K562 (cell line): ENCODE measurements at regions not wholly inside any gene's neighbourhood (a gene's known extent, or its start where the extent isn't known, plus 50 kb on each side); places are given as distances from the start of the nearest gene placed in this dataset.

Experiments
- ATAC-seq: fragments of 200-7000 bp; cut with Tn5 transposase; 3 replicates; pipeline ENCODE4 v1.9.1; 2020; ENCODE audit warnings: moderate library complexity
- BruUV-seq: library from RNA; stranded (reverse); fragments of 400-500 nt; replicated peaks from 2 replicates; lab custom pipeline; 2021; lab: Mats Ljungman, UMichigan
- CTCF ChIA-PET: fragments of 300-600 bp; formaldehyde crosslinking; extraction: SDS; loops from one replicate; lab custom pipeline; 2021; ENCODE audit warnings: low intra/inter-chr PET ratio; lab: Yijun Ruan, JAX
- POLR2A ChIA-PET: fragments of 300-600, 350-650 bp; sonication (Branson Sonifier 250); formaldehyde crosslinking; extraction: SDS; loops from one replicate; lab custom pipeline; 2021; ENCODE audit warnings: antibody characterized with exemption, inconsistent platforms; lab: Yijun Ruan, JAX
- DNase-seq, 4 experiments: peaks; one replicate each; pipeline versions ENCODE4 v3.0.0 to v3.0.0-alpha.2; 2011 to 2018; ENCODE audit warnings: low spot score in 3 of 4, mixed read lengths in 3 of 4; ENCODE audit errors: extremely low read depth in 1 of 4
- FAIRE-seq: peaks from 2 replicates; lab custom pipeline; 2011; peaks lifted over from hg19 to GRCh38; lab: Jason Lieb, UNC
- H2AFZ ChIP-seq: 2 replicates; pipeline ENCODE4 v1.6.0; 2011; ENCODE audit warnings: low read depth, low read length, control low read depth, inconsistent platforms
- H3K27ac ChIP-seq: fragments of 200-600 bp; 3 replicates; pipeline ENCODE4 v1.8.0; 2011; ENCODE audit warnings: low read depth, mild to moderate bottlenecking, control low read depth, inconsistent platforms, low read length, moderate library complexity, mixed read lengths; ENCODE audit errors: extremely low read depth
- H3K27me3 ChIP-seq, 2 experiments: fragments of 300-600 bp in 1 of 2; 2 replicates in 1 of 2; 3 replicates in 1 of 2; pipeline versions ENCODE4 v1.6.0 to v1.8.0; 2011; ENCODE audit warnings: inconsistent platforms in 2 of 2, low read length in 2 of 2, mild to moderate bottlenecking in 1 of 2, mixed read lengths in 1 of 2, moderate library complexity in 1 of 2; ENCODE audit not compliant: control insufficient read depth in 2 of 2, insufficient read depth in 2 of 2
- H3K36me3 ChIP-seq: fragments of 300-600 bp; 3 replicates; pipeline ENCODE4 v1.8.0; 2011; ENCODE audit warnings: mild to moderate bottlenecking, low read length, inconsistent platforms; ENCODE audit not compliant: control insufficient read depth, insufficient read depth
- H3K4me1 ChIP-seq, 2 experiments: fragments of 200-600 bp in 1 of 2; replicated peaks in 1 of 2; 2 replicates in 1 of 2; 3 replicates in 1 of 2; pipeline versions ENCODE4 v1.5.1 to v1.8.0; 2011; ENCODE audit warnings: inconsistent platforms in 2 of 2, low read length in 2 of 2, mild to moderate bottlenecking in 1 of 2, mixed read lengths in 1 of 2, moderate library complexity in 1 of 2; ENCODE audit not compliant: control insufficient read depth in 2 of 2, insufficient read depth in 2 of 2
- H3K4me2 ChIP-seq: 2 replicates; pipeline ENCODE4 v1.6.1; 2011; ENCODE audit warnings: low read length, control low read depth, inconsistent platforms, mixed read lengths; ENCODE audit not compliant: insufficient read depth
- H3K4me3 ChIP-seq: fragments of 200-600 bp; sonication (generic), shearing (Covaris generic); 2 replicates; pipeline ENCODE4 v1.5.1; 2016; ENCODE audit warnings: control low read depth, inconsistent platforms
- H3K79me2 ChIP-seq: fragments of 200-600 bp; 3 replicates; pipeline ENCODE4 v1.8.0; 2011; ENCODE audit warnings: low read length, inconsistent platforms; ENCODE audit not compliant: control insufficient read depth, insufficient read depth
- H3K9ac ChIP-seq, 2 experiments: 2 replicates each; pipeline versions ENCODE4 v1.6.0 to v1.6.1; 2011; ENCODE audit warnings: low read depth in 2 of 2, low read length in 2 of 2, control low read depth in 1 of 2, inconsistent platforms in 1 of 2, mild to moderate bottlenecking in 1 of 2, mixed read lengths in 1 of 2; ENCODE audit not compliant: insufficient read depth in 1 of 2
- H3K9me1 ChIP-seq: one replicate; pipeline ENCODE4 v1.6.0; 2011; ENCODE audit warnings: inconsistent platforms, mild to moderate bottlenecking, low read length, moderate library complexity; ENCODE audit not compliant: control insufficient read depth, insufficient read depth
- H3K9me3 ChIP-seq: replicated peaks from 2 replicates; pipeline ENCODE4 v1.5.1; 2011; ENCODE audit warnings: low read depth, low read length, inconsistent platforms; ENCODE audit not compliant: control insufficient read depth, insufficient read depth
- H4K20me1 ChIP-seq: replicated peaks from 2 replicates; pipeline ENCODE4 v1.6.1; 2011; ENCODE audit warnings: low read length, inconsistent platforms, mixed read lengths; ENCODE audit not compliant: control insufficient read depth, insufficient read depth
- HMG20B ChIP-seq: fragments of 250-450 bp; sonication (Bioruptor Pico); IDR thresholded peaks from 2 replicates; pipeline ENCODE4 v1.5.0; 2021; ENCODE audit warnings: mild to moderate bottlenecking
- NEUROD1 ChIP-seq: fragments of 150-350 bp; IDR thresholded peaks from 2 replicates; pipeline ENCODE4 v1.6.1; 2014; ENCODE audit warnings: borderline replicate concordance, low read length, low read depth; ENCODE audit not compliant: partially characterized antibody
- SNRNP70 ChIP-seq: fragments of 200-400 bp; formaldehyde crosslinking; optimal IDR thresholded peaks from 2 replicates; pipeline ENCODE3; 2017; ENCODE audit warnings: low read depth, low read length
- ZBTB11 ChIP-seq, 3 experiments: fragments of 200-800 bp in 1 of 3; fragments of 250-450 bp in 1 of 3; fragments of 450-650 bp in 1 of 3; sonication (Bioruptor Pico) in 1 of 3; sonication (Bioruptor generic) in 1 of 3; formaldehyde crosslinking in 1 of 3; IDR thresholded peaks; 2 replicates each; pipeline versions ENCODE4 v1.6.1 to v1.8.0; 2016 to 2022; ENCODE audit warnings: mild to moderate bottlenecking in 2 of 3, missing genetic modification characterization in 2 of 3, missing compliant biosample characterization in 1 of 3, moderate library complexity in 1 of 3
- ZNF280A ChIP-seq: fragments of 450-650 bp; IDR thresholded peaks from 2 replicates; pipeline ENCODE4 v1.6.1; 2018; ENCODE audit warnings: mild to moderate bottlenecking, low read depth; ENCODE audit not compliant: partially characterized antibody
- WGBS: fragments of 100-300 bp; shearing (Covaris generic); methylation state at CpG from one replicate; pipeline ENCODE4 v1.1.6; 2016; ENCODE audit warnings: low coverage, mixed read lengths; ENCODE audit not compliant: insufficient coverage; ENCODE audit errors: missing lambda C conversion rate; 5-methylcytosine and 5-hydroxymethylcytosine counted together
- in situ Hi-C: fragments of 300-500 bp; cut with MboI; formaldehyde crosslinking; loops from 4 replicates; pipeline ENCODE4 v1.15.0; 2018; ENCODE audit warnings: inconsistent platforms, mixed read lengths
- intact Hi-C: fragments of 100-400 bp; cut with micrococcal nuclease; formaldehyde crosslinking; loops from 2 replicates; pipeline ENCODE4 v1.14.2; 2022
- TF ChIP-seq, protein P1 (sequence below): sonication (generic); formaldehyde crosslinking; IDR thresholded peaks from 2 replicates; pipeline ENCODE4 v1.8.1; 2023; ENCODE audit warnings: missing genetic modification reagents, mild to moderate bottlenecking, borderline replicate concordance
- TF ChIP-seq, protein P2 (sequence below), 3 experiments: IDR thresholded peaks in 2 of 3; conservative IDR thresholded peaks in 1 of 3; 2 replicates each; pipeline ENCODE4 v1.5.1; 2011 to 2012; ENCODE audit warnings: low read length in 3 of 3, mild to moderate bottlenecking in 3 of 3, control low read depth in 2 of 3, improper control_type of control experiment in 1 of 3, inconsistent platforms in 1 of 3, low read depth in 1 of 3, mixed read lengths in 1 of 3, moderate library complexity in 1 of 3; ENCODE audit not compliant: insufficient read depth in 2 of 3

GRCh38 chr6:113627480-113627879, 229.7 kb upstream of the MARCKS start:
- H3K27me3 ChIP-seq: no peaks in the 10 kb centered on the region
- ChIA-PET POLR2A (interaction anchor here (0.6 kb wide), 1 partner anchor 1552 kb away, joined by 3 read pairs; no protein-coding TSS in a partner anchor), CTCF (no interaction called here)
- 4% methylated on average over 2 of the region's 2 CpGs for WGBS
- no peak overlapping the region for H3K4me2 ChIP-seq
- no peaks in the 10 kb centered on the region for H3K79me2 ChIP-seq
- no peaks in the 10 kb centered on the region for H3K9me3 ChIP-seq
- H3K27ac ChIP-seq: no peak overlapping the region
- in situ Hi-C loops (no loop called here), intact Hi-C loops (no loop called here)
- no peak overlapping the region for H2AFZ ChIP-seq
- no TSS peak for BruUV-seq
- H3K4me3 ChIP-seq: no peak overlapping the region
- FAIRE-seq (no peak), ATAC-seq (no peak), DNase-seq (no peak)
- H3K9me1 ChIP-seq: no peaks in the 10 kb centered on the region
- no peaks in the 10 kb centered on the region for H3K36me3 ChIP-seq
- H3K9ac ChIP-seq: no peak overlapping the region
- no peaks in the 10 kb centered on the region for H4K20me1 ChIP-seq
- H3K4me1 ChIP-seq: no peaks in the 10 kb centered on the region
- TF ChIP-seq NEUROD1 (no peak), SNRNP70 (no peak), HMG20B (CRISPR knock-in tag) (no peak), ZBTB11 (CRISPR knock-in tag; IDR thresholded peaks at IDR 0.05) (no peak), ZNF280A (no peak)
- TF ChIP-seq, protein P1, sequence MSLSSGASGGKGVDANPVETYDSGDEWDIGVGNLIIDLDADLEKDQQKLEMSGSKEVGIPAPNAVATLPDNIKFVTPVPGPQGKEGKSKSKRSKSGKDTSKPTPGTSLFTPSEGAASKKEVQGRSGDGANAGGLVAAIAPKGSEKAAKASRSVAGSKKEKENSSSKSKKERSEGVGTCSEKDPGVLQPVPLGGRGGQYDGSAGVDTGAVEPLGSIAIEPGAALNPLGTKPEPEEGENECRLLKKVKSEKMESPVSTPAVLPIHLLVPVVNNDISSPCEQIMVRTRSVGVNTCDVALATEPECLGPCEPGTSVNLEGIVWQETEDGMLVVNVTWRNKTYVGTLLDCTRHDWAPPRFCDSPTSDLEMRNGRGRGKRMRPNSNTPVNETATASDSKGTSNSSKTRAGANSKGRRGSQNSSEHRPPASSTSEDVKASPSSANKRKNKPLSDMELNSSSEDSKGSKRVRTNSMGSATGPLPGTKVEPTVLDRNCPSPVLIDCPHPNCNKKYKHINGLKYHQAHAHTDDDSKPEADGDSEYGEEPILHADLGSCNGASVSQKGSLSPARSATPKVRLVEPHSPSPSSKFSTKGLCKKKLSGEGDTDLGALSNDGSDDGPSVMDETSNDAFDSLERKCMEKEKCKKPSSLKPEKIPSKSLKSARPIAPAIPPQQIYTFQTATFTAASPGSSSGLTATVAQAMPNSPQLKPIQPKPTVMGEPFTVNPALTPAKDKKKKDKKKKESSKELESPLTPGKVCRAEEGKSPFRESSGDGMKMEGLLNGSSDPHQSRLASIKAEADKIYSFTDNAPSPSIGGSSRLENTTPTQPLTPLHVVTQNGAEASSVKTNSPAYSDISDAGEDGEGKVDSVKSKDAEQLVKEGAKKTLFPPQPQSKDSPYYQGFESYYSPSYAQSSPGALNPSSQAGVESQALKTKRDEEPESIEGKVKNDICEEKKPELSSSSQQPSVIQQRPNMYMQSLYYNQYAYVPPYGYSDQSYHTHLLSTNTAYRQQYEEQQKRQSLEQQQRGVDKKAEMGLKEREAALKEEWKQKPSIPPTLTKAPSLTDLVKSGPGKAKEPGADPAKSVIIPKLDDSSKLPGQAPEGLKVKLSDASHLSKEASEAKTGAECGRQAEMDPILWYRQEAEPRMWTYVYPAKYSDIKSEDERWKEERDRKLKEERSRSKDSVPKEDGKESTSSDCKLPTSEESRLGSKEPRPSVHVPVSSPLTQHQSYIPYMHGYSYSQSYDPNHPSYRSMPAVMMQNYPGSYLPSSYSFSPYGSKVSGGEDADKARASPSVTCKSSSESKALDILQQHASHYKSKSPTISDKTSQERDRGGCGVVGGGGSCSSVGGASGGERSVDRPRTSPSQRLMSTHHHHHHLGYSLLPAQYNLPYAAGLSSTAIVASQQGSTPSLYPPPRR (CRISPR knock-in tag): no peak
- TF ChIP-seq, protein P2, sequence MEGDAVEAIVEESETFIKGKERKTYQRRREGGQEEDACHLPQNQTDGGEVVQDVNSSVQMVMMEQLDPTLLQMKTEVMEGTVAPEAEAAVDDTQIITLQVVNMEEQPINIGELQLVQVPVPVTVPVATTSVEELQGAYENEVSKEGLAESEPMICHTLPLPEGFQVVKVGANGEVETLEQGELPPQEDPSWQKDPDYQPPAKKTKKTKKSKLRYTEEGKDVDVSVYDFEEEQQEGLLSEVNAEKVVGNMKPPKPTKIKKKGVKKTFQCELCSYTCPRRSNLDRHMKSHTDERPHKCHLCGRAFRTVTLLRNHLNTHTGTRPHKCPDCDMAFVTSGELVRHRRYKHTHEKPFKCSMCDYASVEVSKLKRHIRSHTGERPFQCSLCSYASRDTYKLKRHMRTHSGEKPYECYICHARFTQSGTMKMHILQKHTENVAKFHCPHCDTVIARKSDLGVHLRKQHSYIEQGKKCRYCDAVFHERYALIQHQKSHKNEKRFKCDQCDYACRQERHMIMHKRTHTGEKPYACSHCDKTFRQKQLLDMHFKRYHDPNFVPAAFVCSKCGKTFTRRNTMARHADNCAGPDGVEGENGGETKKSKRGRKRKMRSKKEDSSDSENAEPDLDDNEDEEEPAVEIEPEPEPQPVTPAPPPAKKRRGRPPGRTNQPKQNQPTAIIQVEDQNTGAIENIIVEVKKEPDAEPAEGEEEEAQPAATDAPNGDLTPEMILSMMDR (IDR thresholded peaks at IDR 0.05 in 2 of 3, conservative IDR thresholded peaks at IDR 0.05 in 1 of 3; ENCODE audit: insufficient read depth in 2 of 3, low read depth in 1 of 3, low read length in 3 of 3): no peak
